ENCODE measurements at regions not wholly inside any gene's neighbourhood (a gene's known extent, or its start where the extent isn't known, plus 50 kb on each side); places are given as distances from the start of the nearest gene placed in this dataset.

DNA sequence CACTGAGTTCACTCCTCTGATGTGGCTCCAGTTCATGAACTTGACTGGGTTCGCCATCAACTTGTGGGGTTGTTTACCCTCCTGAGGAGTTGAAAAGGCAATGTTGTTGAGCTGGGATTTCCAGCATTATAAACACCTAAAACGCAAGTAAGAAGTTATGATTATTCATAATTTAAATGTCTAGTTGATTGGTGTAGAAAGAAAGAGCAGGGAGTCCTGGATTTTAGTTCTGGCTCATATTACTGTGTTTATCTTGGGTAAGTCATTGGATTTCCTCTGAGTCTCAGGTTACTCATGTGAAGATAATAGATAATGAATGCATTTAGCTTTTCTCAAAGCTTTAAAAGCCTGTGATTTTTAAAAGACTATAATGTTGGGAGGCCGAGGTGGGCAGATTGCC, 438.0 kb upstream of the CDH20 start:
- TF ChIP-seq, protein P1, sequence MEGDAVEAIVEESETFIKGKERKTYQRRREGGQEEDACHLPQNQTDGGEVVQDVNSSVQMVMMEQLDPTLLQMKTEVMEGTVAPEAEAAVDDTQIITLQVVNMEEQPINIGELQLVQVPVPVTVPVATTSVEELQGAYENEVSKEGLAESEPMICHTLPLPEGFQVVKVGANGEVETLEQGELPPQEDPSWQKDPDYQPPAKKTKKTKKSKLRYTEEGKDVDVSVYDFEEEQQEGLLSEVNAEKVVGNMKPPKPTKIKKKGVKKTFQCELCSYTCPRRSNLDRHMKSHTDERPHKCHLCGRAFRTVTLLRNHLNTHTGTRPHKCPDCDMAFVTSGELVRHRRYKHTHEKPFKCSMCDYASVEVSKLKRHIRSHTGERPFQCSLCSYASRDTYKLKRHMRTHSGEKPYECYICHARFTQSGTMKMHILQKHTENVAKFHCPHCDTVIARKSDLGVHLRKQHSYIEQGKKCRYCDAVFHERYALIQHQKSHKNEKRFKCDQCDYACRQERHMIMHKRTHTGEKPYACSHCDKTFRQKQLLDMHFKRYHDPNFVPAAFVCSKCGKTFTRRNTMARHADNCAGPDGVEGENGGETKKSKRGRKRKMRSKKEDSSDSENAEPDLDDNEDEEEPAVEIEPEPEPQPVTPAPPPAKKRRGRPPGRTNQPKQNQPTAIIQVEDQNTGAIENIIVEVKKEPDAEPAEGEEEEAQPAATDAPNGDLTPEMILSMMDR (IDR thresholded peaks at IDR 0.05; ENCODE audit: low read length): no peak
- no peak for TF ChIP-seq EZH2 (IDR thresholded peaks at IDR 0.05; ENCODE audit: borderline replicate concordance, low read length)

All from OCI-LY1 (cell line).